ENCODE measurements at regions not wholly inside any gene's neighbourhood (a gene's known extent, or its start where the extent isn't known, plus 50 kb on each side); places are given as distances from the start of the nearest gene placed in this dataset.

DNA sequence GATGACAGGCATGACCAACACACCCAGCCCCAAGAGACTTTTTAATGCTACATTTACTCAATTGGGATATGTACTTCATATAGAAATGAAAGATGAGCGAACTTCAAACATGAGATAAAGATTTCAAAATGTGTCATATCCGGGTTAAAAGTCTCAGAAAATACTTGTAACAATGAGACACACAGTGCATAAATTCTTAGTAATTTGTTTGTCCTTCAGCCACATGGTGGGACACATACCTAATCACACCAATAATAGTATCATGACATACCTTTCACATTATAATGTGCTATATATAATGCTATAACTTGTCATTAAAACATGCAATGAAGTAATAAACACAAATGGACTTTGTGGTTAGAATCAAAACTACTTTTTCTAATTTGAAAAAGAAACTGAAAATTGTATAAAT, 204.7 kb upstream of the RFX3 start:
- Mint-ChIP-seq H3K4me1 (ENCODE audit: low read depth, unreplicated experiment) (peaks cover 9% of the 10 kb centered on the region), H3K27me3 (ENCODE audit: unreplicated experiment) (no peaks in the 10 kb centered on the region), H3K36me3 (ENCODE audit: insufficient read depth, unreplicated experiment) (no peaks in the 10 kb centered on the region), H3K9me3 (ENCODE audit: low read depth, unreplicated experiment) (no peaks in the 10 kb centered on the region), H3K4me3 (ENCODE audit: low read depth, unreplicated experiment) (no peak overlapping the region), H3K27ac (ENCODE audit: unreplicated experiment) (no peak overlapping the region)
- CTCF ChIA-PET, result no interaction called here
- TF ChIP-seq CTCF (IDR thresholded peaks at IDR 0.05; ENCODE audit: unreplicated experiment), result no peak
- no peak for DNase-seq
- intact Hi-C loops (cut with micrococcal nuclease; ENCODE audit: unreplicated experiment), result loop anchor here (10.0 kb wide), 2 partner anchors 334 to 644 kb away; no protein-coding TSS in a partner anchor
- BruUV-seq (replicated peaks), result no TSS peak

- Mint-ChIP-seq H3K27ac (ENCODE audit: unreplicated experiment) (no peak overlapping the region), H3K27me3 (ENCODE audit: unreplicated experiment) (no peaks in the 10 kb centered on the region), H3K4me3 (ENCODE audit: low read depth, unreplicated experiment) (no peak overlapping the region), H3K9me3 (ENCODE audit: low read depth, unreplicated experiment) (no peaks in the 10 kb centered on the region), H3K36me3 (ENCODE audit: insufficient read depth, unreplicated experiment) (no peaks in the 10 kb centered on the region), H3K4me1 (ENCODE audit: low read depth, unreplicated experiment) (no peaks in the 10 kb centered on the region)
- BruUV-seq (replicated peaks), result no TSS peak
- CTCF ChIA-PET, result no interaction called here
- no peak for DNase-seq
- intact Hi-C loops (cut with micrococcal nuclease; ENCODE audit: unreplicated experiment), result no loop called here
- no peak for TF ChIP-seq CTCF (IDR thresholded peaks at IDR 0.05; ENCODE audit: unreplicated experiment)
Observed at GRCh38 chr9:3721096-3721495, 195.3 kb upstream of the RFX3 start.

GRCh38 chr9:3719286-3719685, 193.5 kb upstream of the RFX3 start:
- Mint-ChIP-seq H3K4me1 (ENCODE audit: low read depth, unreplicated experiment) (no peaks in the 10 kb centered on the region), H3K9me3 (ENCODE audit: low read depth, unreplicated experiment) (no peaks in the 10 kb centered on the region), H3K36me3 (ENCODE audit: insufficient read depth, unreplicated experiment) (no peaks in the 10 kb centered on the region), H3K27me3 (ENCODE audit: unreplicated experiment) (no peaks in the 10 kb centered on the region), H3K27ac (ENCODE audit: unreplicated experiment) (no peak overlapping the region), H3K4me3 (ENCODE audit: low read depth, unreplicated experiment) (no peak overlapping the region)
- intact Hi-C loops (cut with micrococcal nuclease; ENCODE audit: unreplicated experiment), result loop anchor here (10.0 kb wide), 1 partner anchor 254 kb away; no protein-coding TSS in a partner anchor
- TF ChIP-seq CTCF (IDR thresholded peaks at IDR 0.05; ENCODE audit: unreplicated experiment), result no peak
- DNase-seq, result no peak
- no TSS peak for BruUV-seq (replicated peaks)
- CTCF ChIA-PET, result no interaction called here

- Mint-ChIP-seq H3K36me3 (ENCODE audit: insufficient read depth, unreplicated experiment) (no peaks in the 10 kb centered on the region), H3K4me1 (ENCODE audit: low read depth, unreplicated experiment) (no peaks in the 10 kb centered on the region), H3K27ac (ENCODE audit: unreplicated experiment) (no peak overlapping the region), H3K9me3 (ENCODE audit: low read depth, unreplicated experiment) (no peaks in the 10 kb centered on the region), H3K4me3 (ENCODE audit: low read depth, unreplicated experiment) (no peak overlapping the region), H3K27me3 (ENCODE audit: unreplicated experiment) (no peaks in the 10 kb centered on the region)
- no peak for DNase-seq
- no peak for TF ChIP-seq CTCF (IDR thresholded peaks at IDR 0.05; ENCODE audit: unreplicated experiment)
- BruUV-seq (replicated peaks), result no TSS peak
- CTCF ChIA-PET, result no interaction called here
- intact Hi-C loops (cut with micrococcal nuclease; ENCODE audit: unreplicated experiment), result loop anchor here (10.0 kb wide), 1 partner anchor 252 kb away; no protein-coding TSS in a partner anchor
Observed at GRCh38 chr9:3716415-3716814, 190.6 kb upstream of the RFX3 start.
